Stimulated activated CD4-positive, alpha-beta T cell treated with anti-CD3 and anti-CD28 coated beads, Interleukin-2, amount 100 ng/mL, for 48 hours (primary cell): ENCODE measurements at regions not wholly inside any gene's neighbourhood (a gene's known extent, or its start where the extent isn't known, plus 50 kb on each side); places are given as distances from the start of the nearest gene placed in this dataset.

Experiments used
- DNase-seq, 2 donors: peaks; one replicate each; pipeline ENCODE4 v3.0.0-alpha.2; 2020

- no peak for DNase-seq
These were observed 497.8 kb downstream of the PLA2G4A start for GRCh38 chr1:187326557-187326956.

GRCh38 chr1:187336441-187337168, 507.9 kb downstream of the PLA2G4A start:
- DNase-seq: no peak

GRCh38 chr1:187338762-187339412, 510.1 kb downstream of the PLA2G4A start:
- no peak for DNase-seq

GRCh38 chr1:187342495-187342894, 513.7 kb downstream of the PLA2G4A start:
- no peak for DNase-seq

- no peak for DNase-seq
These were observed 545.3 kb downstream of the PLA2G4A start for GRCh38 chr1:187374082-187374481.

GRCh38 chr1:187374742-187375141, 546.0 kb downstream of the PLA2G4A start:
- DNase-seq: no peak

GRCh38 chr1:187383366-187383765, 554.6 kb downstream of the PLA2G4A start:
- no peak for DNase-seq

GRCh38 chr1:187384504-187384903, 555.8 kb downstream of the PLA2G4A start:
- no peak for DNase-seq

- DNase-seq: no peak
These were observed 561.6 kb downstream of the PLA2G4A start for GRCh38 chr1:187390215-187390818.

- DNase-seq: no peak
These were observed 567.5 kb downstream of the PLA2G4A start for GRCh38 chr1:187396226-187396625.

- DNase-seq: no peak
These were observed 568.4 kb downstream of the PLA2G4A start for GRCh38 chr1:187396929-187397796.

- no peak for DNase-seq
These were observed 579.7 kb downstream of the PLA2G4A start for GRCh38 chr1:187408212-187409004.

- DNase-seq: no peak
These were observed 580.6 kb downstream of the PLA2G4A start for GRCh38 chr1:187409341-187409740.

GRCh38 chr1:187411118-187411517, 582.4 kb downstream of the PLA2G4A start:
- DNase-seq: no peak

- no peak for DNase-seq
These were observed 584.8 kb downstream of the PLA2G4A start for GRCh38 chr1:187413405-187414169.

GRCh38 chr1:187415065-187415464, 586.3 kb downstream of the PLA2G4A start:
- no peak for DNase-seq

GRCh38 chr1:187417520-187417919, 588.8 kb downstream of the PLA2G4A start:
- DNase-seq: no peak

- DNase-seq: no peak
These were observed 604.8 kb downstream of the PLA2G4A start for GRCh38 chr1:187433598-187433997.

GRCh38 chr1:187442603-187443002, 613.9 kb downstream of the PLA2G4A start:
- no peak for DNase-seq

- no peak for DNase-seq
These were observed 615.2 kb downstream of the PLA2G4A start for GRCh38 chr1:187443939-187444338.

GRCh38 chr1:187445066-187445465, 616.3 kb downstream of the PLA2G4A start:
- no peak for DNase-seq

- no peak for DNase-seq
These were observed 622.5 kb downstream of the PLA2G4A start for GRCh38 chr1:187451238-187451637.
